GM23338 (cell line): ENCODE measurements at regions not wholly inside any gene's neighbourhood (a gene's known extent, or its start where the extent isn't known, plus 50 kb on each side); places are given as distances from the start of the nearest gene placed in this dataset.

ENCODE experiments used
- ATAC-seq: fragments of 200-7000 bp; cut with Tn5 transposase; 3 replicates; pipeline ENCODE4 v1.9.1; 2020
- DNase-seq: peaks from one replicate; pipeline ENCODE4 v3.0.0-alpha.2; 2015; ENCODE audit warnings: low spot score
- H2AFZ ChIP-seq: fragments of 200-600 bp; sonication (generic); 2 replicates; pipeline ENCODE4 v1.8.0; 2016; ENCODE audit warnings: antibody characterized with exemption, mild to moderate bottlenecking, moderate library complexity
- H3F3A ChIP-seq: fragments of 200-600 bp; sonication (generic); replicated peaks from 2 replicates; pipeline ENCODE4 v1.8.0; 2017; ENCODE audit warnings: antibody characterized with exemption, mixed run types, low read depth
- H3K27ac ChIP-seq: fragments of 200-600 bp; sonication (generic); 2 replicates; pipeline ENCODE4 v1.6.1; 2016; ENCODE audit warnings: low read depth
- H3K27me3 ChIP-seq: fragments of 200-600 bp; sonication (generic); 2 replicates; pipeline ENCODE4 v1.8.0; 2016; ENCODE audit warnings: mild to moderate bottlenecking, mixed run types, moderate library complexity; ENCODE audit not compliant: insufficient read depth
- H3K36me3 ChIP-seq: fragments of 200-600 bp; sonication (generic); 2 replicates; pipeline ENCODE4 v1.8.0; 2016; ENCODE audit warnings: mild to moderate bottlenecking; ENCODE audit not compliant: insufficient read depth
- H3K4me1 ChIP-seq: fragments of 200-600 bp; sonication (generic); 2 replicates; pipeline ENCODE4 v1.8.0; 2016; ENCODE audit warnings: mild to moderate bottlenecking, moderate library complexity; ENCODE audit not compliant: insufficient read depth
- H3K4me2 ChIP-seq: fragments of 200-600 bp; sonication (generic); 2 replicates; pipeline ENCODE4 v1.7.1; 2017; ENCODE audit warnings: mixed run types
- H3K4me3 ChIP-seq: fragments of 200-600 bp; sonication (generic); 2 replicates; pipeline ENCODE4 v1.6.1; 2016; ENCODE audit warnings: mixed run types
- H3K79me2 ChIP-seq: fragments of 200-600 bp; sonication (generic); replicated peaks from 2 replicates; pipeline ENCODE4 v1.8.0; 2017; ENCODE audit warnings: mild to moderate bottlenecking; ENCODE audit not compliant: insufficient read depth
- H3K9me2 ChIP-seq: fragments of 200-600 bp; sonication (generic); 2 replicates; pipeline ENCODE4 v1.8.0; 2017; ENCODE audit not compliant: insufficient read depth
- H4K20me1 ChIP-seq: fragments of 200-600 bp; sonication (generic); replicated peaks from 2 replicates; pipeline ENCODE4 v1.8.0; 2017; ENCODE audit warnings: mild to moderate bottlenecking; ENCODE audit not compliant: insufficient read depth
- H3K27ac Mint-ChIP-seq: 2 replicates; pipeline ENCODE4 v1.8.0; 2020; ENCODE audit warnings: inconsistent platforms, mild to moderate bottlenecking, moderate library complexity, mixed read lengths
- H3K27me3 Mint-ChIP-seq: 3 replicates; pipeline ENCODE4 v1.8.0; 2022; ENCODE audit warnings: low read depth, mild to moderate bottlenecking, moderate library complexity, mixed read lengths, inconsistent platforms; ENCODE audit not compliant: insufficient read depth, poor library complexity
- H3K36me3 Mint-ChIP-seq: 3 replicates; pipeline ENCODE4 v1.8.0; 2021; ENCODE audit warnings: low read depth, mild to moderate bottlenecking, inconsistent platforms, moderate library complexity, mixed read lengths
- H3K4me1 Mint-ChIP-seq: 3 replicates; pipeline ENCODE4 v1.8.0; 2020; ENCODE audit warnings: mild to moderate bottlenecking, inconsistent platforms, mixed read lengths
- H3K4me3 Mint-ChIP-seq: 3 replicates; pipeline ENCODE4 v1.8.0; 2021; ENCODE audit warnings: moderate library complexity, mild to moderate bottlenecking, inconsistent platforms, mixed read lengths
- H3K9me3 Mint-ChIP-seq: 3 replicates; pipeline ENCODE4 v1.8.0; 2020; ENCODE audit warnings: moderate library complexity, mild to moderate bottlenecking, inconsistent platforms, mixed read lengths
- CREB1 ChIP-seq: fragments of 250-450 bp; sonication (Bioruptor Pico); IDR thresholded peaks from 2 replicates; pipeline ENCODE4 v1.5.0; 2020; ENCODE audit warnings: low read depth, mild to moderate bottlenecking, moderate library complexity
- ETS1 ChIP-seq: IDR thresholded peaks from 2 replicates; pipeline ENCODE4 v1.6.1; 2016; ENCODE audit warnings: antibody characterized with exemption
- EZH2 ChIP-seq: fragments of 200-600 bp; sonication (generic); IDR thresholded peaks from one replicate; pipeline ENCODE4 v1.8.0; 2017; ENCODE audit warnings: antibody characterized with exemption, mild to moderate bottlenecking, low read depth; ENCODE audit not compliant: unreplicated experiment
- EZH2phosphoT487 ChIP-seq: fragments of 200-600 bp; sonication (generic); IDR thresholded peaks from one replicate; pipeline ENCODE4 v1.8.1; 2018; ENCODE audit warnings: antibody characterized with exemption; ENCODE audit not compliant: unreplicated experiment
- JUNB ChIP-seq: IDR thresholded peaks from one replicate; pipeline ENCODE4 v1.6.1; 2016; ENCODE audit warnings: antibody characterized with exemption; ENCODE audit not compliant: unreplicated experiment
- NANOG ChIP-seq: IDR thresholded peaks from 2 replicates; pipeline ENCODE4 v1.6.1; 2016; ENCODE audit warnings: antibody characterized with exemption, borderline replicate concordance
- POLR2AphosphoS5 ChIP-seq: IDR thresholded peaks from 2 replicates; pipeline ENCODE4 v1.6.1; 2016; ENCODE audit warnings: antibody characterized with exemption, low read depth
- STAT1 ChIP-seq: IDR thresholded peaks from one replicate; pipeline ENCODE4 v1.6.1; 2016; ENCODE audit warnings: antibody characterized with exemption; ENCODE audit not compliant: unreplicated experiment
- ZNF114 ChIP-seq: fragments of 250-450 bp; sonication (Bioruptor Pico); IDR thresholded peaks from 2 replicates; pipeline ENCODE4 v1.5.0; 2020; ENCODE audit warnings: mild to moderate bottlenecking, moderate library complexity
- ZNF331 ChIP-seq: fragments of 250-450 bp; sonication (Bioruptor Pico); IDR thresholded peaks from 2 replicates; pipeline ENCODE4 v1.5.0; 2020; ENCODE audit warnings: low read depth, mild to moderate bottlenecking, moderate library complexity
- TF ChIP-seq, protein P1 (sequence below): IDR thresholded peaks from one replicate; pipeline ENCODE4 v1.6.1; 2018; ENCODE audit warnings: antibody characterized with exemption; ENCODE audit not compliant: unreplicated experiment
- TF ChIP-seq, protein P2 (sequence below), 2 experiments: fragments of 200-600 bp in 1 of 2; sonication (generic) in 1 of 2; conservative IDR thresholded peaks; 2 replicates each; pipeline versions ENCODE4 v1.5.1 to v1.6.1; 2016 to 2017; ENCODE audit warnings: antibody characterized with exemption in 2 of 2, low read depth in 2 of 2, mild to moderate bottlenecking in 2 of 2, moderate library complexity in 1 of 2
- TF ChIP-seq, protein P3 (sequence below): fragments of 250-450 bp; sonication (Bioruptor Pico); IDR thresholded peaks from 2 replicates; pipeline ENCODE4 v1.5.0; 2020; ENCODE audit warnings: mild to moderate bottlenecking, moderate library complexity

DNA sequence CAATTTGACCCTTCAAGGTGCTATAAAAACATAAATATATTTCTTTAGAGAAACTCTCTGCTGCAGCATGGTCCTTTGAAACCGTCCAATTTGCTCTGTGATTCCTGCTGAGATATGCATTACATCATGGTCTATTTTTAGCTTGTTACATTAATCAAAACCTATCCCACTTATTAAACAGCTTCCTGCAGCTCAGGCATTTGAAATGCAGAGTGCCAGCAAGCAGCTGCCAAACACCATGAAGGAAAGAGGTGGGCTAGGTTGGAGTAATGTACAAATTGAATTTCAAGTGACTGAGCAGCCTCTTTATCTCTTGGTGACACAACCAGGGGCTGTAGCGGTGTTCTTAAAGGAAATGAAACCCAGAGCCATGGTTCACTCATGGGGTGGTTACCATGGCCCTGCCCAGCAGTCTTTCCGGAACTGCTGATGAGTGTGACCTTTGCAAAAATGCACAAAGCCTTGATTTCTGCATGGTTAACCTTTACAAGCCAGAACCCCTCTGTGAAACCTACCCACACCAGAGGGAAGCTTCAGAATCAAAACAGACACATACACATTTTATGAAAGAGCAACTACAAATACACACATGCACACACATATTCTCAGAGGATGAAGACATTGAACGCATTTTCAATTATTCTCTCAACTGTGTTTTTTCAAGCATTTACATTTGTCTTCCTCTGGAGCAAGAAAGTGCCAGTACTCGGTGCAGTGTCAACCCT, 155.8 kb upstream of the ZNF608 start:
- H3K27me3 Mint-ChIP-seq, result peaks cover 22% of the 10 kb centered on the region

More for the DNA sequence above, 155.8 kb upstream of the ZNF608 start:
- Histone ChIP-seq H3F3A (peaks cover 9% of the 10 kb centered on the region), H3K27me3 (peaks cover 40% of the 10 kb centered on the region), H3K27ac (no peak overlapping the region), H3K9me2 (no peaks in the 10 kb centered on the region; the same call in 1 of the 2 replicates), H2AFZ (no peak overlapping the region), H3K4me2 (no peak overlapping the region), H4K20me1 (no peaks in the 10 kb centered on the region), H3K4me1 (peaks cover 25% of the 10 kb centered on the region), H3K79me2 (no peaks in the 10 kb centered on the region), H3K4me3 (no peak overlapping the region), H3K36me3 (peaks cover 3% of the 10 kb centered on the region; the same call in 1 of the 2 replicates)
- DNase-seq (no peak), ATAC-seq (no peak)
- Mint-ChIP-seq H3K27ac (no peak overlapping the region), H3K9me3 (peaks cover 8% of the 10 kb centered on the region), H3K4me1 (peaks cover 31% of the 10 kb centered on the region), H3K36me3 (peaks cover 7% of the 10 kb centered on the region; the same call in 2 of the 3 replicates), H3K4me3 (no peak overlapping the region)
- TF ChIP-seq, protein P1, sequence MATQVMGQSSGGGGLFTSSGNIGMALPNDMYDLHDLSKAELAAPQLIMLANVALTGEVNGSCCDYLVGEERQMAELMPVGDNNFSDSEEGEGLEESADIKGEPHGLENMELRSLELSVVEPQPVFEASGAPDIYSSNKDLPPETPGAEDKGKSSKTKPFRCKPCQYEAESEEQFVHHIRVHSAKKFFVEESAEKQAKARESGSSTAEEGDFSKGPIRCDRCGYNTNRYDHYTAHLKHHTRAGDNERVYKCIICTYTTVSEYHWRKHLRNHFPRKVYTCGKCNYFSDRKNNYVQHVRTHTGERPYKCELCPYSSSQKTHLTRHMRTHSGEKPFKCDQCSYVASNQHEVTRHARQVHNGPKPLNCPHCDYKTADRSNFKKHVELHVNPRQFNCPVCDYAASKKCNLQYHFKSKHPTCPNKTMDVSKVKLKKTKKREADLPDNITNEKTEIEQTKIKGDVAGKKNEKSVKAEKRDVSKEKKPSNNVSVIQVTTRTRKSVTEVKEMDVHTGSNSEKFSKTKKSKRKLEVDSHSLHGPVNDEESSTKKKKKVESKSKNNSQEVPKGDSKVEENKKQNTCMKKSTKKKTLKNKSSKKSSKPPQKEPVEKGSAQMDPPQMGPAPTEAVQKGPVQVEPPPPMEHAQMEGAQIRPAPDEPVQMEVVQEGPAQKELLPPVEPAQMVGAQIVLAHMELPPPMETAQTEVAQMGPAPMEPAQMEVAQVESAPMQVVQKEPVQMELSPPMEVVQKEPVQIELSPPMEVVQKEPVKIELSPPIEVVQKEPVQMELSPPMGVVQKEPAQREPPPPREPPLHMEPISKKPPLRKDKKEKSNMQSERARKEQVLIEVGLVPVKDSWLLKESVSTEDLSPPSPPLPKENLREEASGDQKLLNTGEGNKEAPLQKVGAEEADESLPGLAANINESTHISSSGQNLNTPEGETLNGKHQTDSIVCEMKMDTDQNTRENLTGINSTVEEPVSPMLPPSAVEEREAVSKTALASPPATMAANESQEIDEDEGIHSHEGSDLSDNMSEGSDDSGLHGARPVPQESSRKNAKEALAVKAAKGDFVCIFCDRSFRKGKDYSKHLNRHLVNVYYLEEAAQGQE, result no peak
- TF ChIP-seq, protein P2, sequence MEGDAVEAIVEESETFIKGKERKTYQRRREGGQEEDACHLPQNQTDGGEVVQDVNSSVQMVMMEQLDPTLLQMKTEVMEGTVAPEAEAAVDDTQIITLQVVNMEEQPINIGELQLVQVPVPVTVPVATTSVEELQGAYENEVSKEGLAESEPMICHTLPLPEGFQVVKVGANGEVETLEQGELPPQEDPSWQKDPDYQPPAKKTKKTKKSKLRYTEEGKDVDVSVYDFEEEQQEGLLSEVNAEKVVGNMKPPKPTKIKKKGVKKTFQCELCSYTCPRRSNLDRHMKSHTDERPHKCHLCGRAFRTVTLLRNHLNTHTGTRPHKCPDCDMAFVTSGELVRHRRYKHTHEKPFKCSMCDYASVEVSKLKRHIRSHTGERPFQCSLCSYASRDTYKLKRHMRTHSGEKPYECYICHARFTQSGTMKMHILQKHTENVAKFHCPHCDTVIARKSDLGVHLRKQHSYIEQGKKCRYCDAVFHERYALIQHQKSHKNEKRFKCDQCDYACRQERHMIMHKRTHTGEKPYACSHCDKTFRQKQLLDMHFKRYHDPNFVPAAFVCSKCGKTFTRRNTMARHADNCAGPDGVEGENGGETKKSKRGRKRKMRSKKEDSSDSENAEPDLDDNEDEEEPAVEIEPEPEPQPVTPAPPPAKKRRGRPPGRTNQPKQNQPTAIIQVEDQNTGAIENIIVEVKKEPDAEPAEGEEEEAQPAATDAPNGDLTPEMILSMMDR (conservative IDR thresholded peaks at IDR 0.05; ENCODE audit: low read depth in 2 of 2), result no peak
- TF ChIP-seq, protein P3, sequence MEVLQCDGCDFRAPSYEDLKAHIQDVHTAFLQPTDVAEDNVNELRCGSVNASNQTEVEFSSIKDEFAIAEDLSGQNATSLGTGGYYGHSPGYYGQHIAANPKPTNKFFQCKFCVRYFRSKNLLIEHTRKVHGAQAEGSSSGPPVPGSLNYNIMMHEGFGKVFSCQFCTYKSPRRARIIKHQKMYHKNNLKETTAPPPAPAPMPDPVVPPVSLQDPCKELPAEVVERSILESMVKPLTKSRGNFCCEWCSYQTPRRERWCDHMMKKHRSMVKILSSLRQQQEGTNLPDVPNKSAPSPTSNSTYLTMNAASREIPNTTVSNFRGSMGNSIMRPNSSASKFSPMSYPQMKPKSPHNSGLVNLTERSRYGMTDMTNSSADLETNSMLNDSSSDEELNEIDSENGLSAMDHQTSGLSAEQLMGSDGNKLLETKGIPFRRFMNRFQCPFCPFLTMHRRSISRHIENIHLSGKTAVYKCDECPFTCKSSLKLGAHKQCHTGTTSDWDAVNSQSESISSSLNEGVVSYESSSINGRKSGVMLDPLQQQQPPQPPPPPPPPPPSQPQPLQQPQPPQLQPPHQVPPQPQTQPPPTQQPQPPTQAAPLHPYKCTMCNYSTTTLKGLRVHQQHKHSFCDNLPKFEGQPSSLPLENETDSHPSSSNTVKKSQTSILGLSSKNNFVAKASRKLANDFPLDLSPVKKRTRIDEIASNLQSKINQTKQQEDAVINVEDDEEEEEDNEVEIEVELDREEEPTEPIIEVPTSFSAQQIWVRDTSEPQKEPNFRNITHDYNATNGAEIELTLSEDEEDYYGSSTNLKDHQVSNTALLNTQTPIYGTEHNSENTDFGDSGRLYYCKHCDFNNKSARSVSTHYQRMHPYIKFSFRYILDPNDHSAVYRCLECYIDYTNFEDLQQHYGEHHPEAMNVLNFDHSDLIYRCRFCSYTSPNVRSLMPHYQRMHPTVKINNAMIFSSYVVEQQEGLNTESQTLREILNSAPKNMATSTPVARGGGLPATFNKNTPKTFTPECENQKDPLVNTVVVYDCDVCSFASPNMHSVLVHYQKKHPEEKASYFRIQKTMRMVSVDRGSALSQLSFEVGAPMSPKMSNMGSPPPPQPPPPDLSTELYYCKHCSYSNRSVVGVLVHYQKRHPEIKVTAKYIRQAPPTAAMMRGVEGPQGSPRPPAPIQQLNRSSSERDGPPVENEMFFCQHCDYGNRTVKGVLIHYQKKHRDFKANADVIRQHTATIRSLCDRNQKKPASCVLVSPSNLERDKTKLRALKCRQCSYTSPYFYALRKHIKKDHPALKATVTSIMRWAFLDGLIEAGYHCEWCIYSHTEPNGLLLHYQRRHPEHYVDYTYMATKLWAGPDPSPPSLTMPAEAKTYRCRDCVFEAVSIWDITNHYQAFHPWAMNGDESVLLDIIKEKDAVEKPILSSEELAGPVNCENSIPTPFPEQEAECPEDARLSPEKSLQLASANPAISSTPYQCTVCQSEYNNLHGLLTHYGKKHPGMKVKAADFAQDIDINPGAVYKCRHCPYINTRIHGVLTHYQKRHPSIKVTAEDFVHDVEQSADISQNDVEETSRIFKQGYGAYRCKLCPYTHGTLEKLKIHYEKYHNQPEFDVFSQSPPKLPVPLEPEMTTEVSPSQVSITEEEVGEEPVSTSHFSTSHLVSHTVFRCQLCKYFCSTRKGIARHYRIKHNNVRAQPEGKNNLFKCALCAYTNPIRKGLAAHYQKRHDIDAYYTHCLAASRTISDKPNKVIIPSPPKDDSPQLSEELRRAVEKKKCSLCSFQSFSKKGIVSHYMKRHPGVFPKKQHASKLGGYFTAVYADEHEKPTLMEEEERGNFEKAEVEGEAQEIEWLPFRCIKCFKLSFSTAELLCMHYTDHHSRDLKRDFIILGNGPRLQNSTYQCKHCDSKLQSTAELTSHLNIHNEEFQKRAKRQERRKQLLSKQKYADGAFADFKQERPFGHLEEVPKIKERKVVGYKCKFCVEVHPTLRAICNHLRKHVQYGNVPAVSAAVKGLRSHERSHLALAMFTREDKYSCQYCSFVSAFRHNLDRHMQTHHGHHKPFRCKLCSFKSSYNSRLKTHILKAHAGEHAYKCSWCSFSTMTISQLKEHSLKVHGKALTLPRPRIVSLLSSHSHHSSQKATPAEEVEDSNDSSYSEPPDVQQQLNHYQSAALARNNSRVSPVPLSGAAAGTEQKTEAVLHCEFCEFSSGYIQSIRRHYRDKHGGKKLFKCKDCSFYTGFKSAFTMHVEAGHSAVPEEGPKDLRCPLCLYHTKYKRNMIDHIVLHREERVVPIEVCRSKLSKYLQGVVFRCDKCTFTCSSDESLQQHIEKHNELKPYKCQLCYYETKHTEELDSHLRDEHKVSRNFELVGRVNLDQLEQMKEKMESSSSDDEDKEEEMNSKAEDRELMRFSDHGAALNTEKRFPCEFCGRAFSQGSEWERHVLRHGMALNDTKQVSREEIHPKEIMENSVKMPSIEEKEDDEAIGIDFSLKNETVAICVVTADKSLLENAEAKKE (CRISPR knock-in tag), result no peak
- no peak for TF ChIP-seq ZNF331 (CRISPR knock-in tag)
- no peak for TF ChIP-seq ZNF114 (CRISPR knock-in tag)
- no peak for TF ChIP-seq EZH2phosphoT487
- TF ChIP-seq NANOG, result no peak
- TF ChIP-seq ETS1, result no peak
- no peak for TF ChIP-seq EZH2
- TF ChIP-seq POLR2AphosphoS5, result no peak
- TF ChIP-seq JUNB, result no peak
- no peak for TF ChIP-seq CREB1 (CRISPR knock-in tag)
- no peak for TF ChIP-seq STAT1
